ENCODE measurements at regions not wholly inside any gene's neighbourhood (a gene's known extent, or its start where the extent isn't known, plus 50 kb on each side); places are given as distances from the start of the nearest gene placed in this dataset.

DNA sequence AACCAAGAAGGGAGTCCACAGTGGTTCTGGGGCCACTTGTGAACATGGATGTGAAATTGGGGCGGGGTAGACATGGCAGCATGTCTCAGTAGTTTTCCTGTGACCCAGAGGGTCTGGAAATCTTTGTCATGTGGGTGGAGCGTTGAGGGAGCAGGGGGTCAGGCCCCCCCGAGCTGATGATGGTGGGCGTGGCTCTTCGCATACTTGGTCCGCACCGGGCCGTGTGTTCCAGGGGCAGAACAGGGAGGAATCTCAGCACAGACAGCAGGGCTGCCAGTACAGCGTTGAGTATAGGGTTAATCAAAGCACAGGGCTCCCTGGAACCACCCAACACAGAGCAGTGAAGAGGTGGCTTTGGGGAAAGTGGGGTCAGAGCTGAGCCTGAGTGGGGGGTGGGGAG is 267.5 kb downstream of the SEC14L1 start:
- TF ChIP-seq, protein P1, sequence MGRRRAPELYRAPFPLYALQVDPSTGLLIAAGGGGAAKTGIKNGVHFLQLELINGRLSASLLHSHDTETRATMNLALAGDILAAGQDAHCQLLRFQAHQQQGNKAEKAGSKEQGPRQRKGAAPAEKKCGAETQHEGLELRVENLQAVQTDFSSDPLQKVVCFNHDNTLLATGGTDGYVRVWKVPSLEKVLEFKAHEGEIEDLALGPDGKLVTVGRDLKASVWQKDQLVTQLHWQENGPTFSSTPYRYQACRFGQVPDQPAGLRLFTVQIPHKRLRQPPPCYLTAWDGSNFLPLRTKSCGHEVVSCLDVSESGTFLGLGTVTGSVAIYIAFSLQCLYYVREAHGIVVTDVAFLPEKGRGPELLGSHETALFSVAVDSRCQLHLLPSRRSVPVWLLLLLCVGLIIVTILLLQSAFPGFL (CRISPR knock-in tag; IDR thresholded peaks at IDR 0.05; ENCODE audit: borderline replicate concordance): no peak
- no peak for TF ChIP-seq KAT7 (CRISPR knock-in tag; IDR thresholded peaks at IDR 0.05; ENCODE audit: borderline replicate concordance)
- no peak for TF ChIP-seq ELF4 (CRISPR knock-in tag; IDR thresholded peaks at IDR 0.05; ENCODE audit: low read depth)
- no peak for TF ChIP-seq ZNF232 (CRISPR knock-in tag; IDR thresholded peaks at IDR 0.05)
- TF ChIP-seq NR2C2 (CRISPR knock-in tag; IDR thresholded peaks at IDR 0.05): no peak
- TF ChIP-seq JUN (CRISPR knock-in tag; IDR thresholded peaks at IDR 0.05): no peak
- TF ChIP-seq NFE2L1 (CRISPR knock-in tag; IDR thresholded peaks at IDR 0.05): no peak
- TF ChIP-seq, protein P2, sequence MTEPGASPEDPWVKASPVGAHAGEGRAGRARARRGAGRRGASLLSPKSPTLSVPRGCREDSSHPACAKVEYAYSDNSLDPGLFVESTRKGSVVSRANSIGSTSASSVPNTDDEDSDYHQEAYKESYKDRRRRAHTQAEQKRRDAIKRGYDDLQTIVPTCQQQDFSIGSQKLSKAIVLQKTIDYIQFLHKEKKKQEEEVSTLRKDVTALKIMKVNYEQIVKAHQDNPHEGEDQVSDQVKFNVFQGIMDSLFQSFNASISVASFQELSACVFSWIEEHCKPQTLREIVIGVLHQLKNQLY (CRISPR knock-in tag; IDR thresholded peaks at IDR 0.05): no peak
- TF ChIP-seq RELA (CRISPR knock-in tag; IDR thresholded peaks at IDR 0.05; ENCODE audit: borderline replicate concordance): no peak
- no peak for TF ChIP-seq PRRX2 (CRISPR knock-in tag; IDR thresholded peaks at IDR 0.05)
- TF ChIP-seq GTF2I (CRISPR knock-in tag; conservative IDR thresholded peaks at IDR 0.05): no peak
- TF ChIP-seq, protein P3, sequence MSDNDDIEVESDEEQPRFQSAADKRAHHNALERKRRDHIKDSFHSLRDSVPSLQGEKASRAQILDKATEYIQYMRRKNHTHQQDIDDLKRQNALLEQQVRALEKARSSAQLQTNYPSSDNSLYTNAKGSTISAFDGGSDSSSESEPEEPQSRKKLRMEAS (CRISPR knock-in tag; IDR thresholded peaks at IDR 0.05): no peak
- TF ChIP-seq, protein P4, sequence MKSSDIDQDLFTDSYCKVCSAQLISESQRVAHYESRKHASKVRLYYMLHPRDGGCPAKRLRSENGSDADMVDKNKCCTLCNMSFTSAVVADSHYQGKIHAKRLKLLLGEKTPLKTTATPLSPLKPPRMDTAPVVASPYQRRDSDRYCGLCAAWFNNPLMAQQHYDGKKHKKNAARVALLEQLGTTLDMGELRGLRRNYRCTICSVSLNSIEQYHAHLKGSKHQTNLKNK (CRISPR knock-in tag; IDR thresholded peaks at IDR 0.05): no peak
- no peak for TF ChIP-seq GRHL2 (CRISPR knock-in tag; IDR thresholded peaks at IDR 0.05; ENCODE audit: insufficient replicate concordance, severe bottlenecking)
- no peak for TF ChIP-seq MYBL2 (CRISPR knock-in tag; IDR thresholded peaks at IDR 0.05)
- no peak for TF ChIP-seq GABPB1 (CRISPR knock-in tag; IDR thresholded peaks at IDR 0.05)
- TF ChIP-seq, protein P5, sequence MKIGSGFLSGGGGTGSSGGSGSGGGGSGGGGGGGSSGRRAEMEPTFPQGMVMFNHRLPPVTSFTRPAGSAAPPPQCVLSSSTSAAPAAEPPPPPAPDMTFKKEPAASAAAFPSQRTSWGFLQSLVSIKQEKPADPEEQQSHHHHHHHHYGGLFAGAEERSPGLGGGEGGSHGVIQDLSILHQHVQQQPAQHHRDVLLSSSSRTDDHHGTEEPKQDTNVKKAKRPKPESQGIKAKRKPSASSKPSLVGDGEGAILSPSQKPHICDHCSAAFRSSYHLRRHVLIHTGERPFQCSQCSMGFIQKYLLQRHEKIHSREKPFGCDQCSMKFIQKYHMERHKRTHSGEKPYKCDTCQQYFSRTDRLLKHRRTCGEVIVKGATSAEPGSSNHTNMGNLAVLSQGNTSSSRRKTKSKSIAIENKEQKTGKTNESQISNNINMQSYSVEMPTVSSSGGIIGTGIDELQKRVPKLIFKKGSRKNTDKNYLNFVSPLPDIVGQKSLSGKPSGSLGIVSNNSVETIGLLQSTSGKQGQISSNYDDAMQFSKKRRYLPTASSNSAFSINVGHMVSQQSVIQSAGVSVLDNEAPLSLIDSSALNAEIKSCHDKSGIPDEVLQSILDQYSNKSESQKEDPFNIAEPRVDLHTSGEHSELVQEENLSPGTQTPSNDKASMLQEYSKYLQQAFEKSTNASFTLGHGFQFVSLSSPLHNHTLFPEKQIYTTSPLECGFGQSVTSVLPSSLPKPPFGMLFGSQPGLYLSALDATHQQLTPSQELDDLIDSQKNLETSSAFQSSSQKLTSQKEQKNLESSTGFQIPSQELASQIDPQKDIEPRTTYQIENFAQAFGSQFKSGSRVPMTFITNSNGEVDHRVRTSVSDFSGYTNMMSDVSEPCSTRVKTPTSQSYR (CRISPR knock-in tag; IDR thresholded peaks at IDR 0.05): no peak
- no peak for TF ChIP-seq MXD4 (CRISPR knock-in tag; IDR thresholded peaks at IDR 0.05; ENCODE audit: borderline replicate concordance)
- no peak for TF ChIP-seq ESRRA (CRISPR knock-in tag; IDR thresholded peaks at IDR 0.05; ENCODE audit: borderline replicate concordance)
- TF ChIP-seq, protein P6, sequence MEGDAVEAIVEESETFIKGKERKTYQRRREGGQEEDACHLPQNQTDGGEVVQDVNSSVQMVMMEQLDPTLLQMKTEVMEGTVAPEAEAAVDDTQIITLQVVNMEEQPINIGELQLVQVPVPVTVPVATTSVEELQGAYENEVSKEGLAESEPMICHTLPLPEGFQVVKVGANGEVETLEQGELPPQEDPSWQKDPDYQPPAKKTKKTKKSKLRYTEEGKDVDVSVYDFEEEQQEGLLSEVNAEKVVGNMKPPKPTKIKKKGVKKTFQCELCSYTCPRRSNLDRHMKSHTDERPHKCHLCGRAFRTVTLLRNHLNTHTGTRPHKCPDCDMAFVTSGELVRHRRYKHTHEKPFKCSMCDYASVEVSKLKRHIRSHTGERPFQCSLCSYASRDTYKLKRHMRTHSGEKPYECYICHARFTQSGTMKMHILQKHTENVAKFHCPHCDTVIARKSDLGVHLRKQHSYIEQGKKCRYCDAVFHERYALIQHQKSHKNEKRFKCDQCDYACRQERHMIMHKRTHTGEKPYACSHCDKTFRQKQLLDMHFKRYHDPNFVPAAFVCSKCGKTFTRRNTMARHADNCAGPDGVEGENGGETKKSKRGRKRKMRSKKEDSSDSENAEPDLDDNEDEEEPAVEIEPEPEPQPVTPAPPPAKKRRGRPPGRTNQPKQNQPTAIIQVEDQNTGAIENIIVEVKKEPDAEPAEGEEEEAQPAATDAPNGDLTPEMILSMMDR (IDR thresholded peaks at IDR 0.05): no peak
- Mint-ChIP-seq H3K9me3 (no peaks in the 10 kb centered on the region), H3K36me3 (peaks cover 2% of the 10 kb centered on the region; the same call in 1 of the 2 replicates), H3K4me1 (peaks cover 36% of the 10 kb centered on the region), H3K4me3 (no peak overlapping the region), H3K27ac (peak overlapping the region; percentile 78), H3K27me3 (ENCODE audit: low read depth) (no peaks in the 10 kb centered on the region)
- CTCF ChIA-PET: interaction anchor here (1.0 to 1.6 kb wide), 3 partner anchors 12 to 22 kb away, joined by 3 to 5 read pairs (median 5); no protein-coding TSS in a partner anchor
- POLR2A ChIA-PET: no interaction called here
- DNase-seq (ENCODE audit: low spot score): no peak
- no peak for ATAC-seq

All from WTC11 (cell line).